MV-4-11 (cell line): ENCODE measurements at regions not wholly inside any gene's neighbourhood (a gene's known extent, or its start where the extent isn't known, plus 50 kb on each side); places are given as distances from the start of the nearest gene placed in this dataset.
A peak's percentile ranks its signal among the peaks of the same experiment; 100 is the strongest.
"Not testable (repeated sequence)": the region's sequence is repeated elsewhere in the genome, so short reads cannot be mapped to it uniquely, and the experiment has no call there.

Experiments
- DNase-seq: peaks from one replicate; lab custom pipeline; 2025; lab: John Stamatoyannopoulos, UW

- no peak for DNase-seq
Observed at GRCh38 chr5:159588941-159589340, 258.7 kb upstream of the IL12B start.

GRCh38 chr5:159593518-159594073, 263.3 kb upstream of the IL12B start:
- DNase-seq, result peak; percentile 5

GRCh38 chr5:159595561-159595960, 265.3 kb upstream of the IL12B start:
- not testable (repeated sequence) for DNase-seq

DNA sequence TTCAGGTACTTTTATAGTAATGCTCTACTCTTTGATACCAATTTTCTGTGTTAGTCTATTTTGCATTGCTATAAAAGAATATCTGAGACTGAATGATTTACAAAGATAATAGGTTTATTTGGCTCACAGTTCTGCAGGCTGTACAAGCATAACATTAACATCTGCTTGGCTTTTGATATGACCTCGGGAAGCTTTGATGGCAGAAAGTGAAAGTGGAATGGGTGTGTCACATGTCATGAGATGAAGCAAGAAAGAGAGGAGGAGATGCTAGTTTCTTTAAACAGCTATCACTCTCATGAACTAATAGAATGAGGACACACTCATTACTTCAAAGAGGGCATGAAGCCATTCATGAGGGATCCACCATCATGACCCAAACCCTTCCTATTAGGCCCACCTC, 270.9 kb upstream of the IL12B start:
- peak; percentile 65 for DNase-seq

DNA sequence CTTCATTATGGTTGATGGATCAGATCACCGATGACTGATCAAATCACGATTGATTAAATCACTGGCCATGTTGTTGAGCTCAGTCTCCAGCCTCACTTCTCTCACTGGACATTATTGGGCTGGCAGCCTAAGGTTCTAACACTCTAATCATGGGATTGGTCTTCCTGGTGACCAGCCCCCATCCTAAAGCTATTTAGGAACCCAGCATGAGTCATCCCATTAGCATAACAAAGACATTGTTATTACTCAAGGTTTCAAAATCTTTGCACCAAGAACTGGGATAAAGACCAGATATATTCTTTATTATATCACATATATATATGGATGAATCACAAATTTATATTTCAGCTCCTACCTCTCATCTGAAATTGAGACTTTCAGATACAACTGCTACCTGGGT, 272.1 kb upstream of the IL12B start:
- DNase-seq, result no peak

- no peak for DNase-seq
Observed at GRCh38 chr5:159605585-159605984, 275.3 kb upstream of the IL12B start.

DNA sequence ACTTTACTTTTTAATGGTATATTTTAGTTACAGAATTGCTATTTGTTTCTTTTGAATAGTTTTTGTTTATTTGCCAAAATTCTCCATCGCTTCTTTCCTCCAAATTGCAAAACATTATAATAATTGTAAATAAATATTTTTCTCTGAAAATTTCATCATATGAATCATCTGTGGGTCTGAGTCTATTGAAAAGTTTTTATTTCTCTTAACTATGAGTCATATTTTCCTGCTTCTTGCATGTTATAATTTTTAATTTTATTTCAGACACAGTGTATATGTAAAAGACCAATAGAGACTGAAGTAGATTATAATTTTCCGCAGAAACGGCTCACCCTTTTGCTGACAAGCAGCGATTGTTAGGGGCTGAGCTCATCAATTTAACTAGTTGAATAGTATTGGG, 279.1 kb upstream of the IL12B start:
- DNase-seq, result no peak

GRCh38 chr5:159610966-159611579, 280.8 kb upstream of the IL12B start:
- no peak for DNase-seq

- DNase-seq, result peak; percentile 74
Observed at GRCh38 chr5:159616952-159617351, 286.7 kb upstream of the IL12B start.

DNA sequence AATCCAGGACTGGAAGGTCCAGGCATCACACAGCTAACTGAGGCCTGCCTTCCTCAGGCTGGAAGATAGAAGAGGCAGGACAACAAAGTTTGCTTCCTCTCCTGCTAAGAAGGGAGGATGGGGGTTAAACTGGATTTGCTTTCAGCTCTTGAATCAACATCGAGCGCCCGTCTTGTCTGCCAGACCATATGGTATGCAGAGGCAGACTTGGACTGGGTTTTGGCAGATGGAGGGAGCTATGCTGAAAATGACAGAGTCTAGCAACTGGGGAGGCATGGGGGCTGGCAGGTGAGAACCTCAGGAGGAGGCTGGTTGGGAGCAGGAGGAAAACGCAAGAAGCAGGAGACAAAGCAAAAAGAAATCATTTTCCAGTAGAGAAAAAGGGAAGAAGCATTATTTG, 289.5 kb upstream of the IL12B start:
- no peak for DNase-seq

DNA sequence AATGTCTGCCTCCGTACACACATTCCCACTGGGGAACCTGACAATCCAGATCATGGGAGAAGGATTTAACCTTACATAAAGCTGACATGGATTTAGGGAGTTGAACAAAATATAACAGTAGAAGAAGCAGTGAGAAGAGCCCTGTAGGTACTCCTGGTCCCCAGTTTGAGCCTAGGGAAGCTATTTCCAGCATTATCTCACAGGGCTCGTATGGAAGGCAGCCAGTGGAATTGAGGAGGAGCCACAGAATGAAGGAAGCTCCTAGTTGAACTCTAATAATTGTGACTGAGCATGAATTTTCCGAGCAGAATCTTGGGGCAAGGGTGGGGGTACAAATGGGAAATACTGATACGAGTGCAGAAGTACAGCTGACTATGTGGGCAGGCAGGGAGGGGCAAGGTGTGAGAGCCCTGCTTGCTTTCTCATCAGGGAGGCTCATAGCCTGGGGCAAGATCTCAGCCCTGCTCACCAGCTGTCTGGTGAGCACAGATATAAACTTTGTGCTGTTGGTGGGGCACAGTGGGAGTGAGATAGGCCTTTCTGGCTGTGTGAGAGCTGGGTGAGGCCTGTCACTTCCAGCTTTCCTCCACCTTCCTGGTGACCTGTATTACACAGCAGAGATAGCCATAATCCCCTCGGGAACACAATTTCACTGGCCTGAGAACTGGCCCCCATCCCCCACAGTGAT, 290.7 kb upstream of the IL12B start:
- DNase-seq, result no peak

DNA sequence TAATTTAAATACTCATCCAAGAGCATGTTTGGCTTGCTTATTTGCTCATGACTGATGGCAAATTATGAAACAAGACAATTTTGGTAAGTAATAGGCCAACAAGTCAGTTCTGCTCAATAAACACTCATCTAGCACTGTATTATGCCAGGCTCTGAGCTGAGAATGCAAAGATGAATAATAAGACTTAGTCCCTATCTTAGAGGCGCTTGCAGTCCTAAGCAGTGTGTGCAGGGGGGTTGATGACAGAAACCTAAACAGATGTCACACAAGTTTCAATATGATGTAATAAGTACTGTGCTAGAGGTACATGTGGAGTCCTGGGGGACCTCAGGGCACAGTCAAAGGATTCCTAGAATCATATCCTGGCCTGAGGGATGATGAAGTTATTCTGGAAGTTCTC, 287.6 kb upstream of the ADRA1B start:
- no peak for DNase-seq

- DNase-seq, result no peak
Observed at GRCh38 chr5:159629158-159629557, 287.1 kb upstream of the ADRA1B start.

DNA sequence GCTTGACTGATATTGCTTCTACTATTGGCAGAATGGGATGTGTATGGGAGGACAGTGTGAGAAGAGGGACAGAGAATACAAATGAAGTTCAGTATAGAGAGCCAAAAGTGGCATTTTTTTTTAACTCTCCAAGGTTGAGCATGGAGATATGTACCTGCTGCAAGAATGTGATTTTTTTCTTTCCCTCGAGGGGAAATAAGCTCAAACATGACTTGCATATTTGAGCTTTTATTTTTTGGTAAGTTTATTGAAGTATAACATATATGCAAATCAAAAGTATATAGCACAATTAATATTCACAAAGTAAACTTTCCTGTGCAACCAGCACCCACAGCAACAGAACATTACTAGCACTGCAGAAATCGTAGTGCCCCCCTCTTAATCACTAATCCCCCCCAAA, 285.7 kb upstream of the ADRA1B start:
- DNase-seq, result no peak

GRCh38 chr5:159631001-159631400, 285.3 kb upstream of the ADRA1B start:
- no peak for DNase-seq

DNA sequence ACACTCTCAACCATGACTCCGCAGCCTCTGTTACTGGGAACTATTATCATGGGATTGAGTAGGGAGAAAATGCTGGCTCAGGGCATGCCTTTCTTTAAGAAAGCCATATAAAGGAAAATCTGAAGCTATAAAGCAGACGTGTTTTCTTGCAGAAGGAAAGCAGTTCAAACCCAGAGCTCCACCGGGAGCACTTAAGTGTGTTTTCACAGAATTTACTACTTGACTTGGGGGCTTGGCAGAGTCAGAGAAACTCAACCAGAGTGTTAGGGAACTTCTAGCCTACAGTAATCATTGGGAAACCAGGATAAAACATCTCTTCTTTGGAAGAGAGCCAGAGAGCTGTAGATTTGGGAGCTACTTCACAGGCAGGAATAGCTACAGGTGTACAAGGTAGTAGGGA, 283.4 kb upstream of the ADRA1B start:
- DNase-seq, result no peak

- DNase-seq, result no peak
Observed at GRCh38 chr5:159638481-159638880, 277.8 kb upstream of the ADRA1B start.

- peak; percentile 5 for DNase-seq
Observed at GRCh38 chr5:159638954-159639559, 277.2 kb upstream of the ADRA1B start.

DNA sequence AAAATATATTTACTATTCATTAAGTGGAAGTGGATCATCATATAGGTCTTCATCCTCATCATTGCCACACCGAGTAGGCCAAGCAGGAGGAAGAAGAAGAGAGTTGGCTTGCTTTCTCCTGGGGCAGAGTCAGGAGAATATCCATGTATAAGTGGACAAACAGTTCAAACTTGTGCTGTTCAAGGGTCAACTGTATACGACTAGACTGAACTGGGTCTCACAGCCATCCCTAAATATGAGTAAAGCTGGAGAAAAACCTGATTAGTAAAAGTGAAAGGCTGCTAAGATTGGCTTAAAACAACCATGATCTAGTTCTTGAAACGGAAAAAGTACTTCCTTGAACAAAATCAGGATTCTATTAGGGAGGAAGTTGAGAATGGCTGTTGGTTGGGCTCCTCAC, 276.7 kb upstream of the ADRA1B start:
- DNase-seq, result no peak

DNA sequence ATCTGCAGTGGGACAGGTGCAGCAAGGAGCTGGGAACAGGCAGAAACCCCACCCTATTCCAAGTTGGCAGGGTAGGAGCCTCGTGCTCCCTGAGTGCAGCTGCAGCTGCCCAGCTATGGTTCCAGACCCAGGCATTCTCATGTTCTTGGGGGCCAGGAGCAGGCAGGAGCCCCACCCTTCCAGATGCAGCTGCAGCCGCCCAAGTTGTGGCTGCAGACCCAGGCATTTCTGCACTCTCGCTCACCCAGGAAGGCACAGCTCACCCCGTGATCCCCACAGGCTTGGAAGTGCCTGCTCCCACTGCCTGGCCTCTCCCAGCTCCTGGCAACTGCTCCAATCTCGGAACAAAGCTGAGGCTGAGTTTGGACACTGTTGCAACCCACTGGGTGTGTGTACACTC, 275.8 kb upstream of the ADRA1B start:
- DNase-seq, result no peak

- DNase-seq, result no peak
Observed at GRCh38 chr5:159640921-159641320, 275.4 kb upstream of the ADRA1B start.

DNA sequence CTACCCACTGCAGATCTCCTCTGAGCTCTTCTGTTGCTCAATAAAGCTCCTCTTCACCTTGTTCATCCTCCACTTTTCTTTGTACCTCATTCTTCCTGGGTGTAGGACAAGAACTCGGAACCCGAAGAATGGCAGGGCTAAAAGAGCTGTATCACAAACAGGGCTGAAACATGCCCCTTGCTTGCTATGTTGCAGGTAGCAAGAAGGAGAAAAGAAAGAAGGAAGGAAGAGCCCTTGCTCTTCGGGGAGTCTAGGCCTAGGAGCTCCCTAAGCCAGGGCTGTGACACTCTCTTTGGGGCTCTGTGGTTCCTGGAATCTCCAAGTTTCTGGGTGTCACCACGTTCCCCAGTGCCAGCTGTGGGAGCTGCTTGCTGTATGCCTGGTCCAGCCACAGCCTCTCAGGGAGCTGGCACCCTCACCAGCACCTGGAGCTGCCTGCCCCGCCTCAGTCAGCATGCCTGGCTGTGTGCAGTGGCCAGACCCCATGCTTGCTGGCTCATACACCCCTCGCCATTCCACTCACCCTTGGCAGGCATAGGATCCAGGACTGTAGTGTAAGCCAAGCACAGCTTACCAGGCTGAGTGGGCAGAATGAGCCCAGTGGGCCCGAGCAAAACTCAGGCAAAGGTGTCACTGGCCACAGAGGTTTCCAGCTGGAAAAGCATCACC, 274.8 kb upstream of the ADRA1B start:
- no peak for DNase-seq

GRCh38 chr5:159642379-159642778, 273.9 kb upstream of the ADRA1B start:
- no peak for DNase-seq
